Cardiac muscle cell (in vitro differentiated cells and primary cell): ENCODE measurements at regions not wholly inside any gene's neighbourhood (a gene's known extent, or its start where the extent isn't known, plus 50 kb on each side); places are given as distances from the start of the nearest gene placed in this dataset.

ENCODE experiments used
- DNase-seq, 2 donors: peaks; one replicate each; pipeline versions ENCODE4 v3.0.0 to v3.0.0-alpha.2; 2010 to 2017; ENCODE audit warnings: low read depth in 1 of 2, low spot score in 1 of 2
- H3K27ac ChIP-seq: fragments of 200-600 bp; sonication (generic); 2 replicates; pipeline ENCODE4 v1.5.1; 2016
- H3K27me3 ChIP-seq: fragments of 200-600 bp; sonication (generic); 2 replicates; pipeline ENCODE4 v1.6.0; 2016; ENCODE audit warnings: control low read depth
- H3K36me3 ChIP-seq: fragments of 200-600 bp; sonication (generic); 2 replicates; pipeline ENCODE4 v1.5.1; 2016; ENCODE audit warnings: control low read depth
- H3K4me1 ChIP-seq: fragments of 200-600 bp; sonication (generic); 2 replicates; pipeline ENCODE4 v1.8.1; 2017; ENCODE audit warnings: low read depth, mild to moderate bottlenecking, mixed run types
- H3K4me3 ChIP-seq: fragments of 200-600 bp; sonication (generic); 2 replicates; pipeline ENCODE4 v1.5.1; 2016; ENCODE audit warnings: mild to moderate bottlenecking
- H3K9me3 ChIP-seq: fragments of 200-600 bp; sonication (generic); 2 replicates; pipeline ENCODE4 v1.5.1; 2017; ENCODE audit warnings: low read depth, mild to moderate bottlenecking, control low read depth
- TF ChIP-seq, protein P1 (sequence below): IDR thresholded peaks from 2 replicates; pipeline ENCODE4 v1.5.1; 2012; ENCODE audit warnings: low read depth, mild to moderate bottlenecking, low read length

DNA sequence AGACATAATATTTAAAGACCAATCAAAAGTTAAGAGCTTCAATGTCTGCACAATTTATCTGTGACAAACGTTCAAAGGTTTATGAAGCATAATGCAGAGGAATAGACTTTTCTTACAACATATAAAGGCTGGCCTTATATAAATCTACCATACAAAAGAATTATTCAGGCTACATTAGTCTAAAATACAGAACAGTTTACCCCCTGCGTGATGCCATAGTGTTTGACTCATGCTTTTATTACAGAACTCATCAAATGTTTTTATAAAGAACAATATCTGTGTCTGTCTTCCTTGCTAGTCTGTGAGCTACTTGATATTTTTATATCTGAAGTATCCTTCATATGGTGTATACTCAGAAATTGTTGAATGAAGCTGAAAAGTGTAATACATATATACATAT lies 1084.5 kb upstream of the FLRT2 start:
- Histone ChIP-seq H3K27me3 (no peaks in the 10 kb centered on the region), H3K36me3 (no peaks in the 10 kb centered on the region), H3K27ac (no peak overlapping the region), H3K9me3 (no peaks in the 10 kb centered on the region), H3K4me3 (no peak overlapping the region), H3K4me1 (peaks cover 10% of the 10 kb centered on the region)
- TF ChIP-seq, protein P1, sequence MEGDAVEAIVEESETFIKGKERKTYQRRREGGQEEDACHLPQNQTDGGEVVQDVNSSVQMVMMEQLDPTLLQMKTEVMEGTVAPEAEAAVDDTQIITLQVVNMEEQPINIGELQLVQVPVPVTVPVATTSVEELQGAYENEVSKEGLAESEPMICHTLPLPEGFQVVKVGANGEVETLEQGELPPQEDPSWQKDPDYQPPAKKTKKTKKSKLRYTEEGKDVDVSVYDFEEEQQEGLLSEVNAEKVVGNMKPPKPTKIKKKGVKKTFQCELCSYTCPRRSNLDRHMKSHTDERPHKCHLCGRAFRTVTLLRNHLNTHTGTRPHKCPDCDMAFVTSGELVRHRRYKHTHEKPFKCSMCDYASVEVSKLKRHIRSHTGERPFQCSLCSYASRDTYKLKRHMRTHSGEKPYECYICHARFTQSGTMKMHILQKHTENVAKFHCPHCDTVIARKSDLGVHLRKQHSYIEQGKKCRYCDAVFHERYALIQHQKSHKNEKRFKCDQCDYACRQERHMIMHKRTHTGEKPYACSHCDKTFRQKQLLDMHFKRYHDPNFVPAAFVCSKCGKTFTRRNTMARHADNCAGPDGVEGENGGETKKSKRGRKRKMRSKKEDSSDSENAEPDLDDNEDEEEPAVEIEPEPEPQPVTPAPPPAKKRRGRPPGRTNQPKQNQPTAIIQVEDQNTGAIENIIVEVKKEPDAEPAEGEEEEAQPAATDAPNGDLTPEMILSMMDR, result no peak
- DNase-seq, result no peak

DNA sequence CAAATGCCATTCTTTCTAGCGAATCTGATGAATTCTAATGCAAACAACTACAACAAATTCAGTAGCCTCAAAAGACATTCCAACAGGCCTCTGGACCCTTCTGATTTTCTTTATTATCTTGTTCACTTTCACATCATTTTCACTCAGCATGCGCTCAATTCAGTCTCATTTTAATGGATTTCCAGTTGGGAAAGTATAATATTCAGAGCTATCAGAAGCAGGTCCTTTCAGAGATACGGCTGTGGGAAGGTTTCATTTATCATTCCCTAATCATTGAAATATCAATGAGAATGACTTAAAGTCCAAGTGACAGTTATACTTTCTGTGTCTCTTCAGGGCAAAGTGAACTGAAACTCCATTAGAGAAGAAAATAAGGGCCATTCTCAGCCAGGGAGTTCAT lies 1083.7 kb upstream of the FLRT2 start:
- Histone ChIP-seq H3K4me1 (peaks cover 10% of the 10 kb centered on the region), H3K9me3 (no peaks in the 10 kb centered on the region), H3K27me3 (no peaks in the 10 kb centered on the region), H3K27ac (no peak overlapping the region), H3K36me3 (no peaks in the 10 kb centered on the region), H3K4me3 (no peak overlapping the region)
- TF ChIP-seq, protein P1, result no peak
- DNase-seq, result no peak

DNA sequence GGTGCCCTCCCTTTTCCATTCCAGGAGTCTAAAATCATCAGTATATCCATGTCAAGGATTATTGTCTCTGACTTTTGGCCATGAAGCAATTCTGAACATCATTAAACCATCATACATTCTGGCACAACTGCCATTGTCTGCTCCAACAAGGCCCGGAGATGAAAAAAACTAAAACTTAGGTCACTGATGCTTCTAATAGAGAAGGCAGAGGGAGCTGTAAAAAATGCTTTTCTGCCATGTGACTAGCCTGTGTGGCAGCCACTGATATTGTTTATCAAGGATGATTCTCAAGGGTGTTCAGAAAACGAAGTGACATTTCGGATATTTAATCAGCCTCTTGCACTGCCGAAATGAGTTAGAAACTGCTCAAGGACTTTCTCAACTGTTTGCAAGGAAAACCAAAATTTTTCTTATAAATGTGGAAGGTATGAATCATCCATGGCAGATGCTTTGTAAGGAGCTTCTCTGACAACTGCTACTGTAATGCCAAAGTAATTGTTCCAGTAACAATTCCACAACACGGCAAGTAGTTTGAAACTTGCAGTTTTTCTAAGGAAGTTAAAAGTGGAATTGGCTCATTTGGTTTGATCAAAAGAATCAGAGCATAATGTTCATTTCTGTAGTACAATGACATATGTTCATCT lies 1076.5 kb upstream of the FLRT2 start:
- H3K27ac ChIP-seq, result no peak overlapping the region
- H3K36me3 ChIP-seq, result no peaks in the 10 kb centered on the region
- H3K4me1 ChIP-seq, result no peaks in the 10 kb centered on the region
- H3K4me3 ChIP-seq, result no peak overlapping the region
- H3K27me3 ChIP-seq, result no peaks in the 10 kb centered on the region
- peak in 1 of 2 donors; percentile 45 for DNase-seq
- no peaks in the 10 kb centered on the region for H3K9me3 ChIP-seq
- TF ChIP-seq, protein P1, result no peak

DNA sequence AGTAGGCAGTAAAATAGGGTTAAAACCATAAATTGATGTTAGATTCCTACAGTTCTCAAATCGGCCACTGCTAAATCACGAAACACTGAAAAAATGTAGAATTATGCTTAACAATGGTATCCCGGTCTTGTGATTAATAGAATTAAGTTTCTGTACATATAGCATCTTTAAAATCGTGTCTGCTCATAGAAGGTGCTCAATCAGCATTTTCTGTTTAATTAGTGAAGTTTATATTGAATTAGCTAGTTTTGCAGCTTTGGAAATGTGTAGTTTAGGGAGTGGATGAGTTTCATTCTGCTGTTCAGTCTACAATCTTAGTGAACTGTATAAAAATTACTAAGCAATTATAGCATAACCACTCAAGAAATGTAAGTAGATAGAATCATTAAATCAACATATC lies 1075.8 kb upstream of the FLRT2 start:
- TF ChIP-seq, protein P1, result no peak
- no peak overlapping the region for H3K4me3 ChIP-seq
- no peak overlapping the region for H3K27ac ChIP-seq
- no peaks in the 10 kb centered on the region for H3K36me3 ChIP-seq
- H3K4me1 ChIP-seq, result no peaks in the 10 kb centered on the region
- no peaks in the 10 kb centered on the region for H3K27me3 ChIP-seq
- no peaks in the 10 kb centered on the region for H3K9me3 ChIP-seq
- DNase-seq, result no peak

DNA sequence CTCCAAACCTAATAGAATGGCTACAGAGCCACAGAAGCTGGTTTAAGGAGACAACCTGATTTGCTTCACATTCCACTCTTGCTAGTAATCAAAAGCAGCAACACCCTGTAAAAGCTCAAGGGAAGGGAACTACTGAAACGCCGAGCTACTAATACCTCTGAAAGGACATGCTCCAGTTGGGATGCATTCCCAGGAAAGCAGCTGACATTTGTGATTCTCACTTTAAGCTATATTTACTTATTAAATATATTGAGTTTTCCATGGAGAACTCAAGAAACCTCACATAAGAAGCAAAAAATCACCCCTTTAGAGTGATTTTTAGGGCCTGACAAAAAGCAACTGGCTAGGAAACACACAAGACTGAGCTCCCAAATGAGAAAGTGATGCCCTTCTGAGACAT lies 1073.0 kb upstream of the FLRT2 start:
- DNase-seq, result no peak
- Histone ChIP-seq H3K4me3 (no peak overlapping the region), H3K4me1 (no peaks in the 10 kb centered on the region), H3K27ac (no peak overlapping the region), H3K27me3 (no peaks in the 10 kb centered on the region), H3K36me3 (no peaks in the 10 kb centered on the region), H3K9me3 (no peaks in the 10 kb centered on the region)
- TF ChIP-seq, protein P1, result no peak
